GM18873 (cell line): ENCODE measurements at regions not wholly inside any gene's neighbourhood (a gene's known extent, or its start where the extent isn't known, plus 50 kb on each side); places are given as distances from the start of the nearest gene placed in this dataset.

Experiments used
- ATAC-seq: cut with Tn5 transposase; IDR thresholded peaks from one replicate; pipeline ENCODE4 v1.9.1; 2021; ENCODE audit warnings: mild to moderate bottlenecking, moderate library complexity, moderate number of reproducible peaks; ENCODE audit not compliant: unreplicated experiment, low FRiP score

DNA sequence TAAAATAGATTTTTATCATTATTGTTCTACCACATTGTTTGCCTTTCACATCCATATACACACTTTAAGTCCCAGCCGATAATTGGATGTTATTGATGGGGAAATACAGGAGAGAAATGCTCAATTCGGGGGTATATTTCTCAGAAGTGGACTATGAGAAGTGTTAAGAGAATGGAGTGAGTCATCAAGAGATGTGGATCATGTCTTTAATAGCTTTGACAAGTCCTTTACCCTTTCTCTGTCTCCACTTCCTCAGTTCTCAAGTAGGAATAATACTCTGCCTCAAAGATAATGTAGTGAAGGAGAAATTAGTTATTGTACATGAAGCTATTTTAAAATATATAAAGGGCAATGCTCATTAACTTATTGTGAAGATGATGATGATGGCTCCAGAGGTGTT is 1017.6 kb upstream of the PIK3C3 start:
- no peak for ATAC-seq

DNA sequence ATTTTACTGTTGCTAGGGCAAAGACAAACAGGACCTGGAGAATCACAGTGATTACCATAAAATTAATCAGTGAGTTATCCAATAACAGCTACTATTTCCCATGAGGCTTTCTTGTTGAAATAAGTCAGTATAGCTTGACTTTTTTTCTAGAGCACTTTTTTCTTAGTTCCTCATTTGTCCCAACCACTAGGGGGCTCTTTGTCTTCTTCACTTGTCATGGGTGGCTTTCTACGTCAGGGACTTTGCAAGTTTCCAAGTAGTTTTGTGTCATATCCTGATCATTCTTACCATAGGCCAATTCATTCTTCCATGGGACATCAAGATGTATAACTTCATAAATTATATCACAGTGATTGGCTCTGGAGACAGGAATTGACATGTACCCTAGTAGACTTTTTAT is 1019.6 kb upstream of the PIK3C3 start:
- no peak for ATAC-seq

DNA sequence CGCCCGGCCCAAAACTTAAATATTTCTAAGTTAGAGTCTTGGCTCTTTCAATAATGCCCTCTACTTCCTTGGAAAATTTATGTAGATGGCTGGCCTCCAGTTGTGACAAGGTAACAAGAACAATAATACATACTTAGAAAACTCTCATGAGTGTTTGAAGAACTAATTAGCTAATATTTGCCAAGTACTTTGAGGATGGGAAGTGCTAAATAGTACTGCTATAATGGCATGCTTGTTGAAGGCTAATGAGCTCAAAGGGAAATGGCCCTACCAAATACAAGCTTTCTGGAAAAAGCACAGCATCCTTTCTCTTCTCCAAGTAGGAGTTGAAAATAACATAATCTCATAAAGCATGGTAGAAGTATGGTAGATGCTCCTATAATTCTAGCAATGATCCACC is 1022.2 kb upstream of the PIK3C3 start:
- ATAC-seq: no peak

DNA sequence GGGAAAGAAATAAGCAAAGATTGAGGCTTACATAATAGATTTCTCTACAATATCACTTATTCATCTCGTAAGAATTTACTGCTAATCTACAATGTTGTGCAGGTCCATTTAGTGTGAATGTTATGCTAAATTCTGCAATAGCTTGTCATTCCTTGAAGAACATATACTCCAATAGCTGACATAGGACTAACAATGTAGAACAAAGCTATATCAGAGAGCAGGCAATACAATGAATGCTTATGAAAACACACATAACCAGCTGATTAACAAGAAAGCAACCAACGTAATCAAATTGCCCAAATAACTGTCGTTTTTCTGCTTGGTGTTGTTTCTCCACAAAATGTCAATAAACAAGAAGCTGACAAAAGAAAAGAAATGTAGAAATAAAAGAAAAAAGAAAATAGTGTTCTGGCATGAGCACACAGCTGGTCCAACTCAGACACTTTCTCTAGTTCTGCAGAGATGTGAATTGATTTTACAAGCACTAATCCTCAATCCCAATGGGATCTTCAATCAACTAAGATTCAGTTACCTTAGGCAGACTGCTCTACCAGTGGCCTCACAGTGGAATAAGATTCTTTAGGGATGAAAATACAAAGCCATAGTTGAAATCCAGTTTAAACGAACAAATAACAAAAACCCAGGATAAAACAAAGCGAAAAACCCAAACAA is 1024.7 kb upstream of the PIK3C3 start:
- ATAC-seq: no peak

DNA sequence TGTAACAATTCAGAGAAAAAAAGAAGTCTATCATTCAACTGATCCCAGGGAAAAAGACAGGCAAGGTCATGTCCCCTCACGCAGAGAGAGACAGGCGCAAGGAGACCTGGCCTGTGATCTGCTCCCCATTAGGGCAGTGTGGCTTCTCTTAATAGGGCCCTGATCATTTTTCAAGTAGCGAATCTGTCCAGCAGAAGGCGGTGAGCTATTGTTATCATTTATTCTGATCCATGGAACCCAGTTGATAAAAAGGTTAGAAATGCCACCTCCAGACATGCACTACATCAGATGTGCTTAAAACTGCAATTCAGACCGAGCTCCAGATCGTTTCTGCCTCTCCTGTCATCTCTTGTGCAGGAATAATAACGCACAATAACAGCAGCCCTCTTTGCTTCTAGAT is 1025.6 kb upstream of the PIK3C3 start:
- ATAC-seq: no peak

DNA sequence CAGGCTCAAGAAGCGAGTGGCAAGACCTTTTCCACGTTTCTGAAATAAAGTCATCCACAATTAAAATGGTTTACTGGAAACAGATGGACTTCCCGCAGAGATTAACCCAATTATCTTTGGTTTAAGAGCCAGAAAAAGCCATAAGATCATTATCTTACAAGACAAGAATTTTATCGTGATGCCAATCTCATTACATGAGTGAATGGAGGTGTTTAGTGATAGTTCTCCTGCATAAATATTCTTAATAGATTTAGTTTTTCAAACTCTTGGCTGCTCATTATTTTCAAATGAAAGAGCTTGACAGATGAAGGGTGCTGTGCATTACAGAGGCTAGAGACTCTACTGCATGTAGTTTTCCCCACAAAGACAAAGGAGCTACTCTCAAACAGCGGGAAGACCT is 1028.4 kb upstream of the PIK3C3 start:
- no peak for ATAC-seq

DNA sequence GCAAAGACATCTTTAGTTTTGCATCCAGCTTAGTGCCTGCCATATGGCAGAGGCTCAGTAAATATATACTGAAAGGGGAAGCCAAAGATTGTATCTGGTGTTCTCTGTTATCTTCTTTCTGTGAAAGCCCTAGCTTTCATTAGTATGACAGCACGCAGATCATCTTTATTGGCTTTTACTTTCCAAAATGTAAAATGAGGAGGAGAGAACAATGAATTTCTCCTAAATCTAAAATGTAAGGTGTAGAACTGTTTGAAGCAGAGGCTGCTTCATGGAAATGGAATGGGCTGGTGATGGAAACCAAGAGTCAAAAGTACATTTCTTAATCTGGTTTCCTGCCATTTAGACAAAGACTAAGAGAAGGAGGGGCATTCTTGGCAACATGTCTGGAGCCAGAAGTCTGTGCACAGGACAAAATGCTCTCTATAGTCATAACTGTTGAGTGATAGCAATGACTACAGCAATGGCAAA is 1029.9 kb upstream of the PIK3C3 start:
- no peak for ATAC-seq

DNA sequence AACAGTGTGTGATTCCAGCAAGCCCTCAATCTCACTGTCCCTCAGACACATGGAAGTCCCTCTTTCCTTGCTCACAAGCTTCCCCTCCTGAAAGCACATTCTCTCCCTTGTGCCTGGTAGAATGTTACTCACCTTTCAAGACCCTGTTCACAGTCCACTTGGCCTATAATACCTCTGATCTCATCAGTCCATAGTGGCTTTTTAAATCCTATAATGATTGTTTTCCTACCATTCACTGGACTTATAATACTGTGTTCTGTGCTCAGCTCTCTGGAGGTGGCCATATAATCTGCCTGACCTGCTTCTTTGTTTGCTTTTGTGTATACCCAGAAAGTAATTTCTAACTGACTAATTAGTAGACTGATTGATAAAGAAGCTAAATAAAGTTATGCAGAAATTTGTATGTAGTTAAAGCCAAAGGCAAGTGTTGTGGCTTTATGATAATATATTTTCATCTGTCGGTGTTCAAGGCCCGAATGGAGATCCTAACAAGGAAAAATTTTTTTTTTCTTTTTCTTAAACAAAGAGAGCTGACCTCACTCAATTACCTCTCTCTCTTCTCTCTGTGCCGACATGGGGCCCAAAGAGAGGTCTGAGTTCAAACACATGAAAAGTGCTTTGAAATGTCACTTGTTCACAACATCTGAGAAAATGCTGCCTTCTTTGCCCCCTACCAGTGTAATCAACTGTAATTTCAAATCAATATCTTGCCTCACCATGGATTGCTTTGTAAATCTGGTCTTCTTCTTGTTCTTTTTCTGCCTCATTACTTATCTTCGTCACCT is 1033.0 kb upstream of the PIK3C3 start:
- ATAC-seq: no peak

DNA sequence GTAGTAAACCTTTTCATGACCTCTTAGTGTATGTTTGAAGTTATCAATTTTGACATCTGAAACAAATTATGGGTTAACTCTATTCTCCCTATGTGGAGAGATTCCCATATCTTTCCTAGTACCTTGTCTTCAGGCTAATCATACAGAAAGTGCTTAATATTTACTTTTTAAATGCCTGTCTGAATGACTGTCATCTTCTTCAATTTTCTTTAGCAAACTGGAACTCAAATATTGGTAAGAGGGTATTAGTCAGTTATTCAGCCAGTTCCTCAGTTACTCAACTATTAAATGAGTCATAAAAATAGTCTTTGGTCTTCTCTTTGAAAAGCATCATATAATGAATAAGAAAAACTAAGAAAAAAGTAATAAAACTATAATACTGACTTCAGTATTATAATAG is 1038.0 kb upstream of the PIK3C3 start:
- ATAC-seq: no peak

DNA sequence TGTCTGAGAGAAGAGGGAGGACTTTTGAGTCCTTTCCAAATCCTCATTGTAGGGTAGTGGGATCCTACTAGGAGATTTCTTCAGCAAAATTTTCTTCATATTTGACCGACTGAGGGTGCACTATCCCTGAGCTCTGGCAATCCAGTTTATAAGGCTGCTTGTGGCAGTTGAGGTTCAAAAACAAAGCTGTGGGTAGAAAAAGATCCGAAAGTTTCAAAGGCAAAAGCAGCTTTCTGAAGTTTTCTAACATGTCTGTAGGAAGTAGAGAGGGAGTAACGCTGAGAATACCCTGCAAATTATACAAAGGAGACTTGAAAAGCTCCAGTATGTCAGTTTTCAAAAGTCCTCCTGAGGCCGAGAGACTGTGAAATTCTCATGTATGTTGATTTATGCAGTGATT is 1039.3 kb upstream of the PIK3C3 start:
- no peak for ATAC-seq

DNA sequence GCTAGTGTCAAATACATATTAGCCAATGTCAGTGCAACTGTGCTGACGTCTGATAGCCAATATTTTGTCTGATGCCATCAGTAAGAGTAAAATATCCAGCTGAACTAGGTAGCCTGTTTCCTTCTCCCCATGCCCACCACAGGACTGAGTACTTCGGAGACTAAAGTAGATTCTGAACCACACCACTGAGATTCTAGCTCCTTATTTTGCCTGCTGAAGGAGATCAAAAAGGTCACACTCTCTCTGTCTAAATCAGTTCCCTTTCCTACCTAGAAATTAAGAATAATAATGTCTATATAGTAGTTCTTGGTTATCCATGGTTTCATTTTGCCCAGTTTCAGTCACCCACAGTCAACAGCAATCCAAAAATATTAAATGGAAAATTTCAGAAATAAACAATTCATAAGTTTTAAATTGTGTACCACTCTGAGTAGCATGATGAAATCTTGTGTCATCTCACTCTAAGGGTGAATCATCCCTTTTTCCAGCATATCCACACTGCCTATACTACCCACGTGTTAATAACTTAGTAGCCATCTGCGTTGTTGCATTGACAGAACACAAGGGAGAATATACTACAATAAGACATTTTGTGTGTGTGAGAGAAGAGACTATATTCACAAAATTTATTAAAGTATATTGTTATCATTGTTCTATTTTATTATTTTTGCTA is 1043.3 kb upstream of the PIK3C3 start:
- no peak for ATAC-seq

DNA sequence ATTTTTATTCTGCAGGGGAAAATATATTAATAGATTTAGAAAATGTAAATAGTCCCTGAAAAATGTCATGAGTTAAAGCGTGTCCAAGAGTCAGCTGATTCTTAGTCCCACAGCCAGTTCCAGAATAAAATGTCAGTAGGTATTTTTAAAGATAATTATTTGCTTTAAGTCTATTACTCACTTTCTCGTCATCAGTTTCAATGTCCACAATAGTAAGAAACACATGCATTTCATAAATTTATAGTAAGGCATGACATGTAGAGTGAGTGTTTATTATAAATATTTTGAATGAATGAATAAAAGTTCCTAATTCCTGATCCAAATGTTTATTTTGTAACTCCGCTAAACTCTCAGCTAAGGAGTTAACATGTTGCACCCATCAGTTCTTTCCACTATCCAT is 1044.0 kb upstream of the PIK3C3 start:
- ATAC-seq: no peak

DNA sequence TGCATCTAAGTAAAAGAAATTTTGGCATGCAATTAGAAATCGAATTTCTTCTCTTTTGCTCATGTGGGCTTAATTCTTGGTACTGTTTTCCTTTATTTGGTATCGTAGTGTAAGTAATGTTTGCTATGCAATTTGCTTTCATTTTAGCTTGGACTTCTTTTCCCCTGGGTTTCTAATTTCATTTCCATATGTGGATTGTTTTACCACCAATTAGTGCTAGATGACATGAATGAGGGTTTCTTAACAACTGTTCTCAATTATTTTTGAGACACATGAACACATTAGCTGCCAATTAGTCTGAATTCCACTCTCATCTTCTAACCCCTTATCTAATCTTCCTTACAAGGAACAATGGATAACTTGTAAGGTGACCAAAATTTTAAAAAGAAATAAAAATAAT is 1047.2 kb upstream of the PIK3C3 start:
- no peak for ATAC-seq

DNA sequence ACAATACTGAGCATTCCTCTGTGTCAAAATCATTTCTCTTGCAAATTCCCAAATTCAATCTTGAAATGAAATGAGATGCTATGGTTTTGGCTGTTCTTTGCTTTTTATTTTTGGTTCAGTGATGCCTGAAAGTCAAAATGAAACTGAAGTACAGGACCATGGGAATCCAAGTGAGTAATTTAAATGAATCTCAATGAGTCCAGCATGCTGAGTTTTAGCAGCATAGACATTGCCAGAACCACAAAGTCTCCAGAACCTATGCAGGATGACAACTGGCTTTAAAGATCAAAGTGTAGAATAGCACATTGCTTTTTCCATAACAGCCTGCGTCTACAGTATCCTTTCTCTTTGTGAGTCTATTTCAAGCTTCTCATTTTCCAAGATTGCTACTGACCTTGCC is 1050.7 kb upstream of the PIK3C3 start:
- ATAC-seq: no peak

DNA sequence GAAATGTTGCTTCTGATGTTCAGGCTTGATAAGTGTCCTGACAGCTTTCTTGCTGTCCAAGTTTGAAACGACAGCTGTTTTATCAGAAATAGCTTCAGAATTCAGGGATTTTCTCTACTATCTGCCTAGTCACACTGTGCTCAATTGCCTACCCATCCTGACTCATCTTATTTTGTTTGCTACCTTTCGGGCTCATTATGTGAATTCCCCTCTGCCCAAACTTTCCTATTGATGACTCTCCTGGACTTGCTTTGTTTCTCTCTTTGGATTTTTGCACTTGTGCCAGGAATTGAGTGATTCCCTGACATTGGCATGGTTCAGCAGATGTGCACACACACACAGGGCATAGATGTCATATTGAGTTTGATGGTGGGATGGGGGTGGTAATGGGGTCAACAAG is 1052.6 kb upstream of the PIK3C3 start:
- no peak for ATAC-seq

DNA sequence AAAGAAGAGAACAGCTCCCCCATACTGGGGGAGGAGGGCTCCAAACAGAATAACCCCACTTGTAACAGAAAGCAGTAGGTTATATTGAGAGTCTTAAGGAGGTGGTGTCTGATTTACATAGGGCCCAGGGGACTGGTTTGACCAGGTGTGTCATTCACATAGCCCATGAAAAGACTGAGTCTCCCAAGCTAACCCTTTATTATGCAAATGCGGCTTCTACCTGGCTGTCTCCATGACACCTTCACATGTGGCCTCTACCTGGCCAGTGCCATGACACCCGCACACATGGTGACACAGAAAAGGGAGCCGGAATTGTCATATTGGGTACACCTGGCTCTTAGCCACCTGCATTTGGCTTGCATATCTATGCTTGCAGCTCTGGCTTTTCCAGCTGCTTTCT is 1057.2 kb upstream of the PIK3C3 start:
- ATAC-seq: no peak

DNA sequence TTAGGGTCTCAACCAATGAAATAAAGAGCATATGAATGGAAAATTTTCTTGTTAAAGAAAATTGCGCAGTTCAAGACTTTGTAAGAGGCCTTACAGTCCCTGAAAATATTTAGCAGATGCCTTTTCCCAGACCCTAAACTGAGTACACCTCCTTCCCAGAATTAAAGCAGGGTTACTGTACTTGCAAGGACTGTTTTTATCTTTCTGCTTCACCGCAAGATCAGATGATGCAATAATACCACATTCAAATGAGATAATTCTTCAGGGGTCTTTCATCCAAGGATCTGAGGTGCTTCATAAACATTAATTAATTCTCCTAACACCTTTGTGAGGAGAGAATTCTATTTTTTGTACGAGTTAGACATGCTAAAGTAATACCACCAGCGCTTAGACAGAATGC is 1071.8 kb upstream of the PIK3C3 start:
- ATAC-seq: no peak

DNA sequence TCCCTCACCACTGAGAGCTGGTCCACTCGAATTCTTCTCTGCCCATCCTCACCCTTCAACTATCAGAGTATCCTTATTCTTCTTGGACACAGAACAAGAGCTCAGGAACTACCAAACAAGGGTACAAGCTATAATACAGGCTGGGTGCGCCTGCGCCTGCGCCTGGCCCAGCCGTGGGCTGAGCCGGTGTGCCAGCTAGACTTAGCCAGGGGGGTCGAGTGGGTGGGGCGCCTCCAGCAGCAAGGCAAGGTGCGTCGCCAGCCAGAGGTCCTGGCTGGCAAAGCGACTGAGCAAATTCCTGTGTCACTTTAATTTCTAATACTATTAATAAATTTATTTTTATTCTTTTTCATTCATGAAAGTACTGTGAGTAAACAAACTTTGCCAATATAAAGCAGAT is 1072.6 kb upstream of the PIK3C3 start:
- ATAC-seq: no peak

DNA sequence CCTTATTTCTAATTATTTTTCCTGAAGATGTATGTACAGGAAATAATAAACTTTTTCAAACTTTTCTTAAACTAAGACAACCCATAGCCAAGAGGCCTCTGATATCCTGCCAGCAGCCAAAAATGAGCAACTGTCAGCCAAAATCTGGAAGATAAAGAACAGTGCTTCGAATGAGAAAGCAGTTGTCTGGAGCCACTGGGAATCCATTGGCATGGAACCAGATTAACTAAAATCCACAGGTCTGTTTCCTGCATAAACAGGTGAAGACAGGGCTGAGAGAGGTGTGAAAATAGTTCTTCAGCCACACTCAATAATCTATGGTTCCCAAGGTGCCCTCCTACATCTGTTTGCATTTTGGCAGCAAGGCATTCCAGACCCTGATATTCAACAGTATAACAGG is 1076.7 kb upstream of the PIK3C3 start:
- no peak for ATAC-seq

DNA sequence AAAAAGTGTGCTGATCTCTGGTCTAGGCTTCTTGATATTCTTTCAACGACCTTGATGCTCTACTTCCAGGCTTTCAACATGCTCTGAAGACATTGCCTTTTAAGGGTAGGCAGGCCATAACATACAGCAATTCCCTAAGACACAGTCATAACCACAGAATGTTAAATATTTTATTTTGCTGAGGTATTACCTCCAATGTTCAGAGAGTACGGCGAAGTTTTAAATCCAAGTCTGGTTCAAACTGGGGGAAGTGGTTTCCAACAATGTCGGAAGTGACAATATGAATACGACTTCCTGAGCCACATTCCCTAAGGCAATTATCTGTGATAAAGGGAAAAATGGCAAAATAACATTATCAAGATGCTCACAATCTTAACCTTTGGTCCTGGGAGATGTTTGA is 1077.9 kb upstream of the PIK3C3 start:
- ATAC-seq: no peak

DNA sequence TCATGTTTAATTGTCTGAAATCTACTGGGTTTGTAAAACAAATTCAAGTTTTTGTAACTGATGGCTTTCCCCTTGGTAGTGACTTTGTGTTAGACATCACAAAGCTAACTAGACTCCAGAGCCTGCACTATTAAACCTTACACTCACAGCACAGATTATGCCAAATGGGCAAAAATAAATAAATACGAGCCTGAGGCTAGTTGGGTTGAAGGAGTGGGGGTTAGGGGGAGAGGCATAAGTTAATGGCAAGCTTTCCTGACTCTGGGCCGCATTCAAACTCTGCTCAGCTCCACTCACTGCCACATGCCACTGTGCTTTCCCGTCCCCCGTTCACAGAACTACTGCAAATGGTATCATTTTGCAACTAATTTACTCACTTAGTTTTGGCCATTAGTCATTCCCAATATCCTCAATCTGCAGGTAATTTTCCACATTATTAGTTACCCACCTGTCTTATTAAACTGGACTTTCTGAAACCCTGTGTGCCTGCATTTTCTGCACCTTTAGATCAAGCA is 1079.9 kb upstream of the PIK3C3 start:
- no peak for ATAC-seq
